Vagina (tissue), 2 donors: ENCODE measurements at regions not wholly inside any gene's neighbourhood (a gene's known extent, or its start where the extent isn't known, plus 50 kb on each side); places are given as distances from the start of the nearest gene placed in this dataset.

Source experiments
- DNase-seq, 2 donors: peaks; one replicate each; pipeline ENCODE4 v3.0.0-alpha.2; 2017; ENCODE audit errors: extremely low spot score in 2 of 2
- H3K27ac ChIP-seq: fragments of 200-600 bp; sonication (generic); one replicate; pipeline ENCODE4 v1.5.1; 2019
- H3K27me3 ChIP-seq: fragments of 200-600 bp; sonication (generic); one replicate; pipeline ENCODE4 v1.5.1; 2019
- H3K36me3 ChIP-seq, 2 donors: fragments of 200-600 bp; sonication (generic); one replicate each; pipeline ENCODE4 v1.5.1; 2017 to 2019
- H3K4me1 ChIP-seq: fragments of 200-600 bp; sonication (generic); one replicate; pipeline ENCODE4 v1.5.1; 2019
- H3K4me3 ChIP-seq, 2 donors: fragments of 200-600 bp; sonication (generic); 1 replicate in 1 of 2; 2 replicates in 1 of 2; pipeline ENCODE4 v1.5.1; 2016 to 2019
- H3K9me3 ChIP-seq: fragments of 200-600 bp; sonication (generic); one replicate; pipeline ENCODE4 v1.5.1; 2019
- CTCF ChIP-seq, 3 experiments: fragments of 450-650 bp in 2 of 3; fragments of 200-600 bp in 1 of 3; sonication (generic) in 1 of 3; IDR thresholded peaks; one replicate each; pipeline ENCODE4 v1.5.1; 2017 to 2019; ENCODE audit warnings: antibody characterized with exemption in 3 of 3, mild to moderate bottlenecking in 2 of 3, moderate library complexity in 2 of 3
- POLR2A ChIP-seq, 2 donors: fragments of 450-650 bp; IDR thresholded peaks; one replicate each; pipeline ENCODE4 v1.6.1; 2017; ENCODE audit warnings: antibody characterized with exemption in 2 of 2, mild to moderate bottlenecking in 2 of 2, moderate library complexity in 2 of 2
- POLR2AphosphoS5 ChIP-seq, 2 donors: sonication (generic); formaldehyde crosslinking; IDR thresholded peaks; one replicate each; pipeline ENCODE4 v1.9.0; 2017; ENCODE audit warnings: antibody characterized with exemption in 2 of 2, mild to moderate bottlenecking in 2 of 2, low read depth in 1 of 2; ENCODE audit not compliant: insufficient read depth in 1 of 2
- intact Hi-C: fragments of 100-400 bp; cut with DNase I; formaldehyde crosslinking; loops from one replicate; pipeline ENCODE4 v1.15.1; 2023

GRCh38 chr12:127148318-127148717, 1118.7 kb upstream of the TMEM132C start:
- Histone ChIP-seq H3K4me1 (peaks cover 7% of the 10 kb centered on the region), H3K9me3 (no peaks in the 10 kb centered on the region), H3K27ac (no peak overlapping the region), H3K27me3 (no peaks in the 10 kb centered on the region), H3K4me3 (no peak overlapping the region), H3K36me3 (no peaks in the 10 kb centered on the region)
- TF ChIP-seq POLR2A (IDR thresholded peaks at IDR 0.05) (no peak), CTCF (IDR thresholded peaks at IDR 0.05) (no peak), POLR2AphosphoS5 (IDR thresholded peaks at IDR 0.05; ENCODE audit: insufficient read depth in 1 of 2, low read depth in 1 of 2) (no peak)
- intact Hi-C loops = no loop called here
- DNase-seq = no peak

GRCh38 chr12:127149226-127149964, 1117.6 kb upstream of the TMEM132C start:
- TF ChIP-seq POLR2AphosphoS5 (IDR thresholded peaks at IDR 0.05; ENCODE audit: insufficient read depth in 1 of 2, low read depth in 1 of 2) (no peak), CTCF (IDR thresholded peaks at IDR 0.05) (no peak), POLR2A (IDR thresholded peaks at IDR 0.05) (no peak)
- no peak for DNase-seq
- Histone ChIP-seq H3K4me1 (peaks cover 7% of the 10 kb centered on the region), H3K9me3 (no peaks in the 10 kb centered on the region), H3K27ac (no peak overlapping the region), H3K4me3 (no peak overlapping the region), H3K27me3 (no peaks in the 10 kb centered on the region), H3K36me3 (no peaks in the 10 kb centered on the region)
- intact Hi-C loops = no loop called here

GRCh38 chr12:127150028-127150427, 1116.9 kb upstream of the TMEM132C start:
- no peak for TF ChIP-seq CTCF (IDR thresholded peaks at IDR 0.05)
- no peak for TF ChIP-seq POLR2A (IDR thresholded peaks at IDR 0.05)
- no peak for TF ChIP-seq POLR2AphosphoS5 (IDR thresholded peaks at IDR 0.05; ENCODE audit: insufficient read depth in 1 of 2, low read depth in 1 of 2)
- no peak for DNase-seq

GRCh38 chr12:127150479-127150878, 1116.5 kb upstream of the TMEM132C start:
- H3K27me3 ChIP-seq = no peaks in the 10 kb centered on the region
- H3K36me3 ChIP-seq = no peaks in the 10 kb centered on the region
- DNase-seq = no peak
- peaks cover 7% of the 10 kb centered on the region for H3K4me1 ChIP-seq
- no peak overlapping the region for H3K4me3 ChIP-seq
- intact Hi-C loops = no loop called here
- H3K27ac ChIP-seq = no peak overlapping the region
- H3K9me3 ChIP-seq = no peaks in the 10 kb centered on the region
- no peak for TF ChIP-seq CTCF (IDR thresholded peaks at IDR 0.05)
- TF ChIP-seq POLR2AphosphoS5 (IDR thresholded peaks at IDR 0.05; ENCODE audit: insufficient read depth in 1 of 2, low read depth in 1 of 2) = no peak
- TF ChIP-seq POLR2A (IDR thresholded peaks at IDR 0.05) = no peak

More at GRCh38 chr12:127150028-127150427, 1116.9 kb upstream of the TMEM132C start:
- intact Hi-C loops = no loop called here
- H3K4me3 ChIP-seq = no peak overlapping the region
- no peaks in the 10 kb centered on the region for H3K36me3 ChIP-seq
- no peaks in the 10 kb centered on the region for H3K27me3 ChIP-seq
- H3K4me1 ChIP-seq = peaks cover 7% of the 10 kb centered on the region
- H3K27ac ChIP-seq = no peak overlapping the region
- H3K9me3 ChIP-seq = no peaks in the 10 kb centered on the region

GRCh38 chr12:127150956-127151355, 1116.0 kb upstream of the TMEM132C start:
- Histone ChIP-seq H3K4me1 (peaks cover 7% of the 10 kb centered on the region), H3K27ac (no peak overlapping the region), H3K4me3 (no peak overlapping the region), H3K36me3 (no peaks in the 10 kb centered on the region), H3K27me3 (no peaks in the 10 kb centered on the region), H3K9me3 (no peaks in the 10 kb centered on the region)
- intact Hi-C loops = no loop called here
- TF ChIP-seq POLR2A (IDR thresholded peaks at IDR 0.05) = no peak
- no peak for TF ChIP-seq POLR2AphosphoS5 (IDR thresholded peaks at IDR 0.05; ENCODE audit: insufficient read depth in 1 of 2, low read depth in 1 of 2)
- TF ChIP-seq CTCF (IDR thresholded peaks at IDR 0.05) = no peak
- no peak for DNase-seq
